ENCODE measurements at regions not wholly inside any gene's neighbourhood (a gene's known extent, or its start where the extent isn't known, plus 50 kb on each side); places are given as distances from the start of the nearest gene placed in this dataset.
"Not testable (repeated sequence)": the region's sequence is repeated elsewhere in the genome, so short reads cannot be mapped to it uniquely, and the experiment has no call there.

GRCh38 chr12:113533842-113534375 is 62.2 kb upstream of the LHX5 start:
- Histone ChIP-seq H3K4me3 (ENCODE audit: low read depth, low read length, poor library complexity, severe bottlenecking) (no peak overlapping the region), H3K27ac (ENCODE audit: low read depth, low read length, poor library complexity, severe bottlenecking) (no peak overlapping the region), H2AFZ (ENCODE audit: low read length) (no peak overlapping the region), H3K27me3 (ENCODE audit: insufficient read depth, low read length) (no peaks in the 10 kb centered on the region; the same call in 1 of the 2 replicates), H3K9me2 (ENCODE audit: low read depth, low read length) (no peaks in the 10 kb centered on the region), H4K20me1 (ENCODE audit: insufficient read depth, low read length) (no peaks in the 10 kb centered on the region), H3F3A (ENCODE audit: insufficient read depth, low read length) (no peaks in the 10 kb centered on the region), H3K4me1 (ENCODE audit: insufficient read depth, low read length, severe bottlenecking) (no peaks in the 10 kb centered on the region), H3K36me3 (ENCODE audit: insufficient read depth, low read length) (no peaks in the 10 kb centered on the region), H3K79me2 (ENCODE audit: insufficient read depth, low read length) (no peaks in the 10 kb centered on the region), H3K9me3 (ENCODE audit: low read length) (no peaks in the 10 kb centered on the region), H3K9ac (ENCODE audit: low read length) (no peak overlapping the region), H3K4me2 (ENCODE audit: low read length) (no peak overlapping the region)
- TF ChIP-seq CTCF (IDR thresholded peaks at IDR 0.05; ENCODE audit: low read length) (no peak), EZH2 (IDR thresholded peaks at IDR 0.05; ENCODE audit: borderline replicate concordance, low read length) (no peak)

DNA sequence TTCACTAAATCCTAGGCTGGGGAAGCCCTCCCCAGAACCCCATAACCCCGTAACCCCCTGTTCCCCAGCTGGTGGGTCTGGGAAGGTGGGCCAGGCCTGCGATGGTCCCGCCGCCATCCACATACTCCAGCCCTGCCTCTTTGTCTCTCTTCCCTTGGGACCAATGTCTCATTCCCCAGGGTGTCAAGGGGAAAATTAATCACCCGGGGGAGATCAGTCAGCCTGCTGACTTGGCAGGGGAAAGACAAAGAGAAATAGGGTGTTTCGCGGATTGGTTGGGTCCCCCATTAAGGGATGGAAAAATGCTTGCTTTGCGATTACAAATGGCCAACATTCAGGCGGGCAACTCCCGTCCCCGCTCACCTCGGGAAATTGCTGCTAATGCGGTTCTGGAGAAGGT is 60.6 kb upstream of the LHX5 start:
- Histone ChIP-seq H3K79me2 (ENCODE audit: insufficient read depth, low read length) (no peaks in the 10 kb centered on the region), H3K4me2 (ENCODE audit: low read length) (no peak overlapping the region), H3K9me3 (ENCODE audit: low read length) (no peaks in the 10 kb centered on the region), H3K4me3 (ENCODE audit: low read depth, low read length, poor library complexity, severe bottlenecking) (no peak overlapping the region), H3F3A (ENCODE audit: insufficient read depth, low read length) (no peaks in the 10 kb centered on the region), H3K36me3 (ENCODE audit: insufficient read depth, low read length) (no peaks in the 10 kb centered on the region), H3K9me2 (ENCODE audit: low read depth, low read length) (no peaks in the 10 kb centered on the region), H4K20me1 (ENCODE audit: insufficient read depth, low read length) (no peaks in the 10 kb centered on the region), H3K9ac (ENCODE audit: low read length) (no peak overlapping the region), H3K4me1 (ENCODE audit: insufficient read depth, low read length, severe bottlenecking) (no peaks in the 10 kb centered on the region), H3K27me3 (ENCODE audit: insufficient read depth, low read length) (no peaks in the 10 kb centered on the region; the same call in 1 of the 2 replicates), H3K27ac (ENCODE audit: low read depth, low read length, poor library complexity, severe bottlenecking) (no peak overlapping the region), H2AFZ (ENCODE audit: low read length) (no peak overlapping the region)
- TF ChIP-seq CTCF (IDR thresholded peaks at IDR 0.05; ENCODE audit: low read length) (no peak), EZH2 (IDR thresholded peaks at IDR 0.05; ENCODE audit: borderline replicate concordance, low read length) (no peak)

DNA sequence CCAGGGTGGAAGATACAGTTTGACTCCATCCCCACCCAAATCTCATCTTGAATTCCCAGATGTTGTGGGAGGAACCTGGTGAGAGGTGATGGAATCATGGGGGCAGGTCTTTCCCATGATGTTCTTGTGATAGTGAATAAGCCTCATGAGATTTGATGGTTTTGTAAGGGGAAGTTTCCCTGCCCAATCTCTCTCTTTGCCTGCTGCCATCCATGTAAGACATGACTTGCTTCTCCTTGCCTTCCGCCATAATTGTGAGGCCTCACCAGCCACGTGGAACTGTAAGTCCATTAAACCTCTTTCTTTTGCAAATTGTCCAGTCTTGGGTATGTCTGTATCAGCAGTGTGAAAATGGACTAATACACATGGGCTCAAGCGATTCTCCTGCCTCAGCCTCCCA is 59.4 kb upstream of the LHX5 start:
- not testable (repeated sequence) for H3K27me3 ChIP-seq (ENCODE audit: insufficient read depth, low read length); H3K9ac ChIP-seq (ENCODE audit: low read length); H2AFZ ChIP-seq (ENCODE audit: low read length); H3K9me2 ChIP-seq (ENCODE audit: low read depth, low read length); H3K9me3 ChIP-seq (ENCODE audit: low read length); H3K27ac ChIP-seq (ENCODE audit: low read depth, low read length, poor library complexity, severe bottlenecking); H4K20me1 ChIP-seq (ENCODE audit: insufficient read depth, low read length); H3K4me2 ChIP-seq (ENCODE audit: low read length); H3K36me3 ChIP-seq (ENCODE audit: insufficient read depth, low read length); H3F3A ChIP-seq (ENCODE audit: insufficient read depth, low read length); H3K4me1 ChIP-seq (ENCODE audit: insufficient read depth, low read length, severe bottlenecking); H3K79me2 ChIP-seq (ENCODE audit: insufficient read depth, low read length); H3K4me3 ChIP-seq (ENCODE audit: low read depth, low read length, poor library complexity, severe bottlenecking)

GRCh38 chr12:113528606-113529293 is 57.1 kb upstream of the LHX5 start:
- Histone ChIP-seq H3K27ac (ENCODE audit: low read depth, low read length, poor library complexity, severe bottlenecking) (no peak overlapping the region), H3K79me2 (ENCODE audit: insufficient read depth, low read length) (no peaks in the 10 kb centered on the region), H3K4me2 (ENCODE audit: low read length) (no peak overlapping the region), H3F3A (ENCODE audit: insufficient read depth, low read length) (no peaks in the 10 kb centered on the region), H3K4me1 (ENCODE audit: insufficient read depth, low read length, severe bottlenecking) (no peaks in the 10 kb centered on the region), H3K27me3 (ENCODE audit: insufficient read depth, low read length) (peaks cover 3% of the 10 kb centered on the region; the same call in 1 of the 2 replicates), H3K9me3 (ENCODE audit: low read length) (no peaks in the 10 kb centered on the region), H3K36me3 (ENCODE audit: insufficient read depth, low read length) (no peaks in the 10 kb centered on the region), H3K9ac (ENCODE audit: low read length) (no peak overlapping the region), H3K4me3 (ENCODE audit: low read depth, low read length, poor library complexity, severe bottlenecking) (no peak overlapping the region), H3K9me2 (ENCODE audit: low read depth, low read length) (no peaks in the 10 kb centered on the region), H2AFZ (ENCODE audit: low read length) (no peak overlapping the region), H4K20me1 (ENCODE audit: insufficient read depth, low read length) (no peaks in the 10 kb centered on the region)
- TF ChIP-seq EZH2 (IDR thresholded peaks at IDR 0.05; ENCODE audit: borderline replicate concordance, low read length), result no peak
- no peak for TF ChIP-seq CTCF (IDR thresholded peaks at IDR 0.05; ENCODE audit: low read length)
